ENCODE measurements at regions not wholly inside any gene's neighbourhood (a gene's known extent, or its start where the extent isn't known, plus 50 kb on each side); places are given as distances from the start of the nearest gene placed in this dataset.

- TF ChIP-seq CTCF (conservative IDR thresholded peaks at IDR 0.05; ENCODE audit: low read depth, low read length), result no peak
- no peak for TF ChIP-seq EZH2phosphoT487 (IDR thresholded peaks at IDR 0.05; ENCODE audit: borderline replicate concordance, low read length)
- no peak for TF ChIP-seq EZH2 (IDR thresholded peaks at IDR 0.05; ENCODE audit: low read length, unreplicated experiment)
These were observed 398.2 kb upstream of the CELF4 start for GRCh38 chr18:37963837-37964236.
